ENCODE measurements at regions not wholly inside any gene's neighbourhood (a gene's known extent, or its start where the extent isn't known, plus 50 kb on each side); places are given as distances from the start of the nearest gene placed in this dataset.
"Not testable (repeated sequence)": the region's sequence is repeated elsewhere in the genome, so short reads cannot be mapped to it uniquely, and the experiment has no call there.

DNA sequence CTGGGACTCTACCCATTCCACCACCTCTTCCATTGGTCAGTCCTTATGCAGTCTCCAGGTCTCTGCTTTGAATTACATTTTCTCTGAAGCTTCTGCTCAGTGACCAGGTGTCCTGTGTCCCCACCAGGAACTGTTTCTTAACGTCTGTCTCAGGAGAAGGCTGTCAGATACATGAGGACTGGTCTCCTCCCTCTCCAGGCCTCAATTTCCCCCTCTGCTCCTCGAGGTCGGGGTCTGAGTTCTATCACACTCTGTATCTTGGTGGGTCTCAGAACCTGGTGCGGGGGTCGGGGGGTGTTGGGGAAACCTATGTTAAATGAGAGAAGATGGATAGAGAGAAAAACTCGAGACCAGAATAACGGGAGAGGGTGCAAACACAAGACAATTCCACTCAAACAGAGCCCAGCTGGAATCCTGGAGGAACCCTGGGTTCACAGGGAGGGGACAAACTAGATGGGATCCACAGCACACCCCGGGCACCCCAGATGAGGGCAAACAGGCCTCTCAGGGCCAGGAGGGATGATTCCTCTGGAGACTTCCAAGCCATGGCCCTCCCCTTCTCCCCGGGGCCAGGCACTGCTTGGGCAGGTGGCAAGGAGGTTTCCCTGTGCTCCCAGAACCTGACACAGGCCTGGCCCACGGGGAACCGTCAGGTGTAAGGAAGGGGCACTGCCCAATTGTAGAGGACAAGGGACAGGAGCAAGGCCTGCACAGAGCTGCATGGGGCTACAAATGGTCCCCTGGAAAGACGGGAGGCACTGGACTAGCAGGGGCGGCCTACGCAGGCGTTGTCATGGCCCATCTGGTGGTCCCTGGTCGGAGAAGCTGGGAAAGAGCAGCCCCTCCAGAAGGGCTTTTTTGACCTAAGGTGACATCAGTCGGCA lies 313.2 kb upstream of the DIO3 start:
- no peak for DNase-seq (ENCODE audit: low read depth)

DNA sequence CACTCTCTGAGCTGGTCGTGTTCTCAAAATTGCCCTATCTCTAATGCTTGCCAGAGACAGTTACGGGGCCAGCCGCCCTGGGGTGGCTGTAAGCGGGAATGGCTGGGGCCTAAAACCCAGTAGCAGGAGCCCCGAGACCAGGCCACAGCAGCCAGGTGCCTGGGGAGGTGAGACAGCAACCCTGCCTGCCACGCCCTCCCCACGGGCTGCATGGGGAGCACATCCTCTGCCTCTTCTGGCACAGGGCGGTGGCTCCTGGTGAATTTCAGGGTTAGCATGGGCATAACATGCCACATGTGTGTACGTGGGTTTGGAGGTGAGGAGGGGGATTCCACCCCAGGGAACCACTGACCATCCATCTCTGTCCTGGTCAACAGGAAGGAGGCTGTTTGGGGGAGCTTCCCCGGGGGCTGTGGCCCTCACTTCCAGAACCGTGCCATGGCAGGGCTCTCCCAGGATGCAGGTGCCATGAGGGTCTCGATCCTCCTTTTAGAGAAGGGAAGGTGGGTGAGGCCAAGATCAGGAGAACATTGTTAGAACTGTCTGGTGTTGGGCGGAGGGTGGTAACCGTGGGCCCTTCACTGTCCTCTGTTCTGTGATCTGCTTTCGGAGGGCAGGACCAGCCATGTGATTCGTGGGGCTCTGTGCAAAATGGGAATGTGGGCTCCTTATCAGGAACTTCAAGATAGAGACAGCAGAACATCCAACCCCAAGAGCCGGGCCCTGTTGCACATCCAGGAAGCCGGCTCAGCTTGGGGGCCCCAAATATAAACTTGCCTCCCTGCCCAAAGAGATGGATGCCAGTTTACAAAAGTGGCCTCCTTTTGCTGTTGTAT lies 312.2 kb upstream of the DIO3 start:
- DNase-seq (ENCODE audit: low read depth) = no peak

DNA sequence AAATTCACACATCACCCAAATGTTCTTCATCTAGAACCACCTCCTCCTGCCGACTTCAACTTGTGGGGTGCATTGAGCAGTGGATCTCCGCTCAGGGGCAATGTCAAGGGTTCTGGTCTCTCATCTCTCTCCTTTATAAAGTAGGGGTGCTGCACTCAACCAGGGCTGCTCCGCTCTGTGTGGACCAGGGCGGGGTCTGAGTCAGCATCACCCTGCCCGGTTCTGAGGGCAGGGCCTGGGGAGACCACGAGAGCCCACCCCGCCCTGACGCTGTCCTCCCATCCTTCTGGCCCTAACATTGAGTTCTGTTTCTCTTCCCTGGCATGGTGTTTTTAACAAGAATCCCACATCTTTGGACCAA lies 311.6 kb upstream of the DIO3 start:
- no peak for DNase-seq (ENCODE audit: low read depth)

DNA sequence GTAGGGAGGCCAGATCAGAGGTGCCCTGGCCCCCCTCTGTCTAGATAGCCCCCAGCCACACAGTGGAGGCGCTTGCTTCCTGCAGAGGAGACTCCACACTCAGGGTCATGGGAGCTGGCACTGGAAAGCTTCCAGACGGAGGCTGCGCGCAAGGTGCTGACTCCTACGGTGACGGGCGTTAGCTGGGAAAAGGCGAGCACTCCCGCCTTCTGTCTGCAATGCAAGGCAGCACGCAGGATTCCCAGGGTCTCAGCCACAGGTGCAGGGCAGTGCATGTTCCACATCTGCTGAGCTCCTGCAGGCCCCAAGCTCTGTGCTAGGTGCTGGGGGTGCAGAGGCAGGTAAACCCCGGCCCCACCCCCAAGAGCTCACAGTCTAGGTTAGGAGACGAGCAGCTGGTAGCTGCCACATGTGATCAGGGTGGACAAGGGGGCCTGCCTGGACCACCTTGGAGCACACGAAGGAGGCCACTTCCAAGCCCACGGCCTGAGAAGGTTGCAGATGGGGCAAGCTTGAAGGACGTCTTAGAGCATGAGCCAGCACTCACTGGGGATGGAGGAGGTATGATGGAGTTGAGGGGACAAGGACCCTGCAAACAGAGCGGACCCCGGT lies 310.9 kb upstream of the DIO3 start:
- no peak for DNase-seq (ENCODE audit: low read depth)

DNA sequence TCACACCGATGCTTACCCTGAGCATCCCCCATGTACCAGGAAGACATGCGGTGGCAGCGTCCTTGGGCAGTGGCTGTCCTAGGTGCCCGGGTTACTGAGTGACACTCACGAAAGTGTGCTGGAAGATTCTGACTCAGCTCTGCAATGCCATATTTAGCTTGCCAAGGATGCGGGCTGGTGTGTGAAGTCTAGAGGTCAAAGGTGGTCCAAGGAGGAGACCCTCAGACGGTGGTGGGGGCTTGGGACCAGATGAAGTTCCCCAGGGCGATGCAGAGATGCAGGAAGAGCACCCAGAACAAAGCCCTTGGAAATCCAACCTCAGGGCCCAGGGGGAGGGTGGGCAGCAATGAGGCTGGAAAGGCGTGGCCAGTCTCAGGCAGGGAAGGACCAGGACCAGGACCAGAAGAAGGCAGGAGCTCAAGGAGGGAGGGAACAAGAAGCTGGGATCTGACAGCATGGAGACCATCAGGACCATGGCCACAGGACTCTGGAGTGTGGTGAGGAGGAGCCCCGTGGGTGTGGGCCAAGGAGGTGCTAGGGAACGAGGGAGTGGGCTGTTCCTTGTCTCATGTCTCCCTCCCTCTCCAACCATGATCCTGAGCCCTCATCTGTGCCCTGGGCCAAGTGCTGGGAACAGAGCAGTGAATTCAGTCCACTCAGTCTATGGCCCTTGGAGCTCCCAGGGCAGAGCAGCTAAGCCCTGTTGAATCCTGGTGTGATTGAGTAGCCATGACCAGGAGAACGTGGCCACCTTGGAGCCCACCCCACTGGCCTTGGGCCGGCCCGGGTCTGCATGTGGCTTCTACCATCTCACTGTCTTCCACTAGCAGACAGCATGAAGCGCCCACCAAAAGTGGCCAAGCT lies 310.1 kb upstream of the DIO3 start:
- DNase-seq (ENCODE audit: low read depth) = no peak

DNA sequence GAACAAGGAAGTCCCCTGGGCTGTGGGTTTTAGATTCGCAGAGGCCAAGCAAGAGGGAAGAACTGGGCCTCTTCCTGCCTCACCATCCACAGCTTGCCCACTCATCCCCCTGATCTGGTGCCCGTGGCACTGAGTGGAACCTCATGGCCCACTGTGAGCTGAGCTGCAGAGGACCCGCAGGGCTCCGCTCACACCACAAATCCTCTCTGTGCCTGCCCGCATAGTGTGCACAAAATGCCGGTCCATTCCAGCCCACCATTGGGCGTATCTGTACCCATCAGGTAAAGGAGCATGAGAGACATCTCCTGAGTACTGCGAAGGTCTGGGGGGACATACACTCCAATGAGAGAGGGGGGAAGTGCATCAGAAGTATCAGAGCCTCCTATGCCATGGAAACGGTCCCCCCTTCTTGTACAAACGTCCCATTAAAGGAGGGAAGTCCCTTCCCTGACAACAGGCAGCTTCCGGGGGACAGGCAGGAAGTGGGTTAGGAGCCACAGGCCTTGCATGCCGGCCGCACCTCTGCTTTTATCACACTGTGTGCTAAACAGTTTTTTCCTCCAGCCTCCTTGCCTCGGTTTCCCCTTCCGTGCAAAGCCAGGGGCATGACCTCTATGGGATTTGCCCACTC lies 309.4 kb upstream of the DIO3 start:
- DNase-seq (ENCODE audit: low read depth) = no peak

DNA sequence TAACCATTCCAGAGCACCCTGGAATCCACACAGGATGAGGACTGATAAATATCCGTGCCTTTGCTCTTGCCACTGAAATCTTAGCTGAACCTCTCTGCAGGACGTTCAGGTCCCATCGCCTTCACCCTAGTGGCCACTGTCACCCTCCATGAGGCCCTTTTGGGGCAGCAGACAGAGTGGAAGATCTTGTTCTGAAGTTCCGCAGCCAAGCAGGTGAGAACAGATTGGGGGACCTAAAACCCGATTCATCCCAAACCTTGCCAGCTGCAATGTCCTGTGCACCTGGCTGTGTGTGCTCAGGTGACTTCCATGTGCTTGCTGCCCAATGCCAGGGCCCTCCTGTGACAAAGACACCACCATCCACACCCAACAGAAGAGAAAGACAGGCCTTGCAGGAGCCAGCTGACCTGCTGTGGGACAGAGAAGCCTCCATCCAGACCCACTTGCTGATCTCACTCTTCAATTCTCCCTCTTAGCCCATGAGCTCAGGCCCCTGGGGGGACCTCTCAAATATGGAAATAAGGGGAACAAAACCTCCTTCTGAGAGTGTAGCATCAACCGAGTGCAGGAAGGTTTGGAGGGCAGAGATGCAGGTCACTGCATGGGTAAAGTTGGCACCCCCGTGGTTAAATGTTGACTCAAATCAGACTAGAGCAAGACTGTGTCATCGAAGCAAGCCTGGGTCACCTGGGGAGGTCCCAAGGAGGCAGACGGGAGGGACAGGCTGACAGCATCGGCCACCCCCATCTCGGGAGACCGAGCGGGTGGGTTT lies 308.7 kb upstream of the DIO3 start:
- no peak for DNase-seq (ENCODE audit: low read depth)

DNA sequence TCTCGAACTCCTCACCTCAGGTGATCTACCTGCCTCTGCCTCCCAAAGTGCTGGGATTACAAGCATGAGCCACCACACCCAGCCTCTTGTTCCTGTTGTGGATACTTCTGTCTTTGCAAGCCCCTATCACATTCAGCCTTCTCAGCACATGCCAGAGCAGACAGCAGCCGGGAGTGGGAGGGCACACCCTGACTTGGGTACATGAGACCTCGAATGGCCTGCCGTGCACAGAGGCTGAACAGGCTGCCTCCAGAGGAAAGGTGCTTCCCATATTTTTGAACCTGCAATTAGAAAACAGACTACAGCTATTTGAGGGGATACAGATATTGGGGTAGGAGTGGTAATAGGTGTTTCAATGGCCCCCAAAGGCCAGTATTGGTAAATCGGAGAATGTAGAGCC lies 307.3 kb upstream of the DIO3 start:
- no peak for DNase-seq (ENCODE audit: low read depth)

DNA sequence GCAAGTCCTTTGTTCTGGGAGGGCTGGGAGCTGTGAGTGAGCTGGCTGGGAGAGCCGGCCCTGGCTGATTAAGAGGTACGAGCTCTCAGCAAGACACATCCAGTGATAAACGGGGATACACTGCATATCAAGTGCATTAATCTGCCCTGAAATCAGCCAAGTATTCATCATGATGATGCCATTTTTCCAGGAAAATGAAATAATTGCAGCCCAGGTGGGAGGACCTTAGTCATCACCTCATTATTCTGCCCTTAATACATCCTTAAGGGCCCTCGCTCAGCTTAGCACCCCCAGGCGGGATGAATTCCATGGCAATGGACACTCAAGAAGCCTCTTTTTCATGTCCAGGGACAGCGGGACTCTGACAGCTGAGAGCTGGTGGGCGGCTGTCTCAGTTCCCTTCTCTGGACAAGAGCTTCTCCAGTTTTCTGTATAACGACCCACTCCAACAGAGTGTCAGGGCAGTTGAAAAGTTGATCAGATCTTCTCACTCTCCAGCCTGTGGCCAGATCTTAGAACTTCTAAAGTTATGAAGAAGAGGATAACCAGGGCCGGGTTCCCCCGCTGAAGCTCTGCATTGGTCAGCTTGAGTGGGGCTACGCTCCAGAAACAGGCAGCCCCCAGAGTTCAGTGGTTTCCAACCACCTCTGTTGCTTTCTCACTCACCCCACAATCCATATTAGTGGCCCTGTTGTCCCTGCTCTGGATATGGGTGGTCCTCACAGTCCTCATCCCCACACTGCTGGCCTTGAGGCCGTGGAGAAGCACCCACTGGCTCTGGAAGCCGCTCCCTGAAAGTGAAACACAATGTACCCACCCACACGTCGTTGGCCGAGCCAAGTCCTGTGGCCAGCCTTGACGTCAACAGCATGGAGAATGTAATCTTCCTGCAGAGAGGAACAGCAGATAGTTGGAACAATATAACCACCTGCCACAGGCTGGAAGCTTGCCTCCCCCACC lies 306.2 kb upstream of the DIO3 start:
- DNase-seq (ENCODE audit: low read depth) = no peak

DNA sequence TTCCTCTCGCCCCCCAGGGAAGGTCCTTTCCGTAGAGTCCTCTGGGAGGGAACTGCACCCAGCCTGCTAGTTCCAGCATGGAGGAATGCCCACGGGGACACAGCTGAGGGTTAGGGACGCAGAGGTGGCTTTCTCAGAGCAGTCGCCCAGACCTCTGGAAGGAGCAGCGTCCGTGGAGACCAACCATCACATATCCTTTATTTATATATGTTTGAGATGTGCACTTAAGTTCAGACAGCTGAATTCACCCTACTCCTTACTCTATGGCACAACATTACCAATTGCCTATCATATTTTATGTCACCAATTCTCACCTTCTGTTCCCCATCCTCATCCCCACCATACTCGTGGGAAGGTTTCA lies 305.6 kb upstream of the DIO3 start:
- DNase-seq (ENCODE audit: low read depth) = no peak

DNA sequence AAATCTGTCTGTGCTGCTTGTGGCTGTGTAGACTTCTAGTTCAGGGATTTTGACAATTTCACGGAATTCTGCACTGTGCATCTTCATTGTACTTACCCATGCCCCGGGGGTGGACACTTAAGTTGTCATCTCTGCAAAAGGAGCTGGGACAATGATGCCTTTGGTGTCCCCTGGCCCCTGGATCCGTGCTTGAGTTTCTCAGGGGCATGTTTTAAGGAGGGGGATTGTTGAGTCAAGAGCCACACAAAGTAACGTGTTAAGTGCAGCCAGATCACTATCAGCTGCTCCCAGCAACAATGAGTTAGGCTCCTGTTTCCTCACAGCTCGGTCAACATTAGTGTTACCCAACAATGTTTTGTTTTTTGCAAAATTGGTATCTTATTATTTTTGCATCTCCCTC lies 305.0 kb upstream of the DIO3 start:
- no peak for DNase-seq (ENCODE audit: low read depth)

DNA sequence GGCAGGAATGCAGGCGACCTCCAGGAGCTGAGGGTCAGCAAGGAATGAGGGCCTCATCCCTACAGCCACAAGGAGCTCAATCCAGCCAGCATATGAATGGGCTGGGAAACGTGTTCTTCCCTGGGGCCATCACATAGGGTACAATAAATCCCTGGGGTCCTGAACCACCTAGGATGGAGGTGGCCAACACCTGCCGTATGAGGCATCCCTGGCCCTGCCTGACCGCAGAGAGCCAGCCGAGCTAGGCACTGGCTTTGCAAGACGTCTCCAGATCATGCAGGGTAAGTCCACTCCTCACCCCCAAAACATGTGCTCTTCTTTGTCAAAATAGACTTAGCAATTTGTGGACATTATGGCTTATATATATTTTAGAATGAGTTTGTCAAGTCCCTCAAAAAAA lies 303.7 kb upstream of the DIO3 start:
- no peak for DNase-seq (ENCODE audit: low read depth)

DNA sequence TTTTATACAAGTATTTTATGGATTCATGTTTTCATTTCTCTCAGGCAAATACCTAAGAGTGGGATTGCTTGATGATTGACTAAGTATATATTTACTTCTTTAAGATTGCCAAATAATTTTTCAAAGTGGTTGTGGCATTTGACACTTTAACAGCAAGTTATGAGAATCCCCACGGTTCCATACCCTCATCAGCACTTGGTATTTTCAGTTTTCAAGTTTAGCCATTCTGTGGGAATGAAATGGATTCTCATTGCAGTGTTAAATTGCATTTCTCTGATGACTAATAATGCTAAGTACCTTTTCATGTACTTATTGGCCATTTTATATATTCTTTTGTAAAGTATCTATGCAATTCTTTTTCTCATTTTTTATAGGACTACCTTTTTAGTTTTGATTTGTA lies 301.5 kb upstream of the DIO3 start:
- DNase-seq (ENCODE audit: low read depth) = no peak

DNA sequence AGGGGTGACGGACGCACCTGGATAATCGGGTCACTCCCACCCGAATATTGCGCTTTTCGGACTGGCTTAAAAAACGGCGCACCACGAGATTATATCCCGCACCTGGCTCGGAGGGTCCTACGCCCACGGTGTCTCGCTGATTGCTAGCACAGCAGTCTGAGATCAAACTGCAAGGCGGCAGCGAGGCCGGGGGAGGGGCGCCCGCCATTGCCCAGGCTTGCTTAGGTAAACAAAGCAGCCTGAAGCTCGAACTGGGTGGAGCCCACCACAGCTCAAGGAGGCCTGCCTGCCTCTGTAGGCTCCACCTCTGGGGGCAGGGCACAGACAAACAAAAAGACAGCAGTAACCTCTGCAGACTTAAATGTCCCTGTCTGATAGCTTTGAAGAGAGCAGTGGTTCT lies 294.9 kb upstream of the DIO3 start:
- DNase-seq (ENCODE audit: low read depth) = not testable (repeated sequence)

DNA sequence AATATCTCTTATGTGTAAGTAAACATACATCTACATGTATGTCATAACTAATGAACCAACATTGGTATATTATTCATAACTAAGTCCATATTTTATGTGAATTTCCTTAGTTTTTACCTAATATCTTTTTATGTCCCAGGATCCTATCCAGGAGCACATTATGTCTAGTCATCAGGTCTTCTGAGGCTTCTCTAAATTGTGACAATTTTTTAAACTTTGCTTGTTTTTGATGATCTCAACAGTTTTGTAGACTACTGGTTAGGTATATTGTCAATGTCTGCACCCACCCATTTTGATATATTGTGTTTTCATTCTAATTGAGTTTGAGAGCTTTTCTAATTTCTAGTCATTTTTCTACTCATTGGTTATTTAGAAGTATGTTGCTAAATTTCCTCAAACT lies 288.2 kb upstream of the DIO3 start:
- no peak for DNase-seq (ENCODE audit: low read depth)

DNA sequence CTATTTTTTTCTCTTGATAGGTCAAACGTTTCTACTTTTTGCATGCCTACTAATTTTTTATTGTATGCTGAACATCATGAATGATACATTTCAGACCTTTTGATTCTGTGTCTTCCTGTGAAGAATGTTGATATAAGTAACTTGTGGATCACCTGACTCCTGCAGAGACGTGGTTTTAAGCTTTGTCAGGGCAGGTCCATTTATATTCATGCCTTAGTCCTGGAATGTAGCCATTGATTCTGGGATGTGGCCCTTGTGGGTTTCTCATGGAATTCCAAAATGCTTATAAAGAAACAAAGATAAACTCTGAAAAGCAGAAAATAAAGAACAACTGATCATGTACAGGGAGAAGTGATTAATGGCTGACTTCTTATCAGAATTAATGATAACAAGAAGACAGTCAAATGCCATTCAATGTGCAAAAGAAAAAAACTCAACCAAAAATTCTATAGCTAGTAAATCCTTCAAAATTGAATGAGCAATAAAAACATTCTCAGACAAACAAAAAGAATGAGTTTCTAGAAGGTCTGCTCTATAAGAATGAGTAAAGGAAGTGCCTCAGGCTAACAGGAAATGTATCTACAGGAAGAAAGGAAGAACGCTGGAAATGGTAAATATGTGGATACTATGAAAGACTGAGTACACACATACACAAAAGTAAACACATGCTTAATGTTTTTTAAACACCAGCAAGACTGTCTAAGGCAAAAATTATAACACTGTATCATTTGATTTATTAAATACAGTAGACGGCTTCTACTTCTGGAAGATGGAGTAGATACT lies 284.8 kb upstream of the DIO3 start:
- DNase-seq (ENCODE audit: low read depth) = no peak

DNA sequence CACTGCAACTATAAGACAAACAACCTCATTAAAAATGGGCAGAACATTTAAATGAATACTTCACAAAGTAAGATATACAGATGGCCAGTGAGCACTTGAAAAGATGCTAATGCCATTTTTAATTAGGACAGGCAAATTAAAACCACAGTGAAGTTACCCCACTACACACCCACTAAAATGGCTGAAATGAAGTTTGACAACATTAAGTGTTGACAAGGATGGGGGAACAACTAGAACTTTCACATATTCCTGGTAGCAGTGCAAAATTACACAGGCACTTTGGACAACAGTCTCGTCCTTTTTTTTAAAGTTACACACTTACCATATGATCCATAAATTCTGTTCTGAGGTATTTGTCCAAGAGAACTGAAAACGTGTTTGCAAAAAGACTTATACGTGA lies 278.9 kb upstream of the DIO3 start:
- no peak for DNase-seq (ENCODE audit: low read depth)

DNA sequence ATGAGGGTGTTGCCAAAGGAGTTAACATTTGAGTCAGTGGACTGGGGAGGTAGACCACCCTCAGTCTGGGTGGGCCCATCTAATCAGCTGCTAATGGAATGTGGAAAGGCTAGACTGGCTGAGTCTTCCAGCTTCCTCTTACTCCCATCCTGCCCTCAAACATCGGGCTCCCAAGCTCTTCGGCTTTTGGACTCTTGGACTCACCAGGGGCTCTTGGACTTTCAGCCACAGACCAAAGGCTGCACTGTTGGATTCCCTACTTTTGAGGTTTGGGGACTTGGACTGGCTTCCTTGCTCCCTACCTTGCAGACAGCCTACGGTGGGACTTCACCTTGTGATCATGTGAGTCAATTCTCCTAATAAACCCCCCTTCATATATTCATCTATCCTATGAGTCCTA lies 276.6 kb upstream of the DIO3 start:
- no peak for DNase-seq (ENCODE audit: low read depth)
